ENCODE measurements at regions not wholly inside any gene's neighbourhood (a gene's known extent, or its start where the extent isn't known, plus 50 kb on each side); places are given as distances from the start of the nearest gene placed in this dataset.

DNA sequence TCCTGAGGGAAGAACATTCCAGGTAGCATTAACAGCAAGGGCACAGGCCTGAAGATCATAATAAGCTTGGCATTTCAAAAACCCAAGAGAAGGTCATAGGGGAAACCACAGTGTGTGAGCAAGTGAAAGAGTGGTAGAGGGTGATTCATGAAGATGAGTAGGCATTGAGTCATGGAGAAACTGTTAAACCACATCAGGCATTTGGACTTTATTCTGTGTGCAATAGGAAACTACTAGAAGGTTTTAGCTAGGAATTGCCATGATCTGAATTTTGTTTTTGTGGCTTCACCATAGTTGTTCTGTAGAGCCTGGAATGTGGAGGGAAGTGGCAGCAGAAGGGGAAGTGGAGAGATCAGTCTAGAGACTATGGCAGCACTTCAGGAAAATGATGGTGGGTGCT is 359.0 kb upstream of the PTBP2 start:
- DNase-seq (ENCODE audit: low read depth): peak; percentile 7

DNA sequence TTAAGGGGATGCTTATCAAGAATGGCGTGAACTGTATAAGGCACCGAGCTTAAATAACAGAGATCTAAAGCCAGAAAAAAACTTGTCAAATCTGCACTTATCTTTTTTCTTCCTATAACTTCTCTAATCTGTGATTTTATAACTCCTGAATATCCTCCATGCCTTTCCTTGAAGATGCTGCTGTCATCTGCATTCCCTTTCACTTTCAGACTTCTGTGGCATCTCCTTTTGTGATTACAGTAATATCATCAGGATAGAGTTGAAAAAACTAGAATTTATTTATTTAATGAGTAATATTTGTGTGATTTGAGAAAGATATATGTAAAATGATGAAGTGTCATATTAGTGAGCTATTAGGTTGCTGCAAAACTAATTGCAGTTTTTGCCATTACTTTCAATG is 357.8 kb upstream of the PTBP2 start:
- DNase-seq (ENCODE audit: low read depth): no peak

DNA sequence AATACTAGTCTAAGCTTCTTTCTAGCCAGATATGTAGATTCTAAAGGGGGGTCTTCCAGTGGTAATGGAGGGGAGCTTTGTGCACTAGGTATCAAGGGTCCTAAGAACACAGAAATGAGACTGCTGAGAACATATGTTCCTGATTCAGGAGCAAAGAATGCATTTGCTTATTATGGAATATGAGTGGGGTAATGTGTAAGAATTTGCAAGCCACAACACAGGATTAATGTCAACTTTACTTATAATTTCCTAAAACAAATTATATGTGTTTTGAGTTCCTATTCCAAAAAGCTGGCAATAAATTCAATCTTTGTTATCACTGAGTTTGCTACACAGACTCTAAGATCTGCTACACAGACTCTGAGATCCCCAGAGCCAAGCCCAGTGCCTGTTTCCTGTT is 357.0 kb upstream of the PTBP2 start:
- DNase-seq (ENCODE audit: low read depth): no peak

DNA sequence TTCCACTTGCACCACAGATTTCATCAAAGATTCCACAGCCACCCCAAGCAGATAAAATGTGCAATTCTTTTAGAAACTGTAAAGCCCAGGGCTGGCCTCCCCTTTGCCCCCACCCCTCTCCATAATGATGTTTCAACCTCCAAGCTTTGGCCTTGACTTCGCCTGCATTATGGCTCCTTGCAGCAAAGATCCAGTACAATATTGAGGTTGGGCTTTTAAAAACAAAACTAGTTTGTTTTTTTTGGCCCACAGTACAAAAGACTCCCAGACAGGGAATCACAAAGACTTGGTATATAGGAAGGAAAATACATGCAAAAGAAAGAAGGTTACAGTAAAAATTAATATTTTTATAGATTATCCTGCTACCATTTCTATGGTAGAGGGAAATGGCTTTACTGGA is 356.5 kb upstream of the PTBP2 start:
- DNase-seq (ENCODE audit: low read depth): no peak

DNA sequence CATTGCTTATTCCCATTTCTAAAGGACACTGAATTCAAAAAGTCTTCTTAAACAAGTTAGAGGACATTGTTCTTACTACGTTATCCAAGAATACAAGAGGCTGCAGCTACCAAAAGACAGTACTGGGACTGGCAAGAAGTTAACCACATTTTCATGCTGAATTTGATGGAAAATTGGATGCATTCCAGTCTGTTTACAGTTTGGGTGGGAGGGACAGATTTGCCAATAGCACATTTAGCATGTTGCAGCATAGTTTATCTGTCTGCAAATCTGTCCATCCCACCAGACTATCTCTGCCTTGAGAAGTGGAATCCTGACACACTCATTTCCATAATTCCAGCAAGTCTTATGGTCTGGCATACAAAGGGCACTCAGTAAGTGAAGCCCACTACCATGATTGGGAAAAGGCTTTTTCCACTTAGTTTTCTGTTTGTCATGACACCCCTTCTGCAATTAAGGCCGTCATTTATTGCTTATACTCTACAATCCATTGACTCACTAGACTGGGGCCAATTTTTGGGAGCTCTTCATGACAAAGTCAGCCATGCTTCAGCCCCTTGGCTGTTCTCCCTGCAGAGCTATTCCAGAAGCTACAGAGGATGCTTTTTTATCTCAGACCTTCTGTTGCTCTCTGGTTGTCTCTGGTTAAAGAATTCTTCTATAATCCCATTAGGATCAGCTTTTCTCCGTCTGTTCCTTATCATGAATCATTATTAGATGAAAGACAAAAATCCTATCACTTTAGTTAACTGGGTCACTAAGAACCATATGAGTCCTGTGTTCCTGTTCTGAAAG is 355.8 kb upstream of the PTBP2 start:
- no peak for DNase-seq (ENCODE audit: low read depth)

DNA sequence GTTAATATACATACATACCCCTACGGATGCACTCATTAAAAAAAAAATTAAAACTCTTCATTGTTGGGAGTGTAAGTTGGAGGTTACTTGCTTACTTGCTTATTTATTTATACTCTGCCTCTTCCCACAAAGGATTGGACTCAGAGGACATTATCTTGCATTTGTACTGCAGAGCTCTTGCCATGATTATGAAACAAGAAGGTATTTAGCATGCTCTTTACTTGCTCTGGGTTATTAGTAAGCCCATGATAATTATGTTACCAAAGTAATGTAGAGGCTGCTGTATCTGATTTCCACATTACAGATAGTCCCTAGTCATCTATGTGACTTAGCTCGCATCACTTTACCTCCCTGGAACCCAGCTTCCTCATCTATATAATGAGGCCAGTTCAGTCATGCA is 355.1 kb upstream of the PTBP2 start:
- DNase-seq (ENCODE audit: low read depth): no peak

DNA sequence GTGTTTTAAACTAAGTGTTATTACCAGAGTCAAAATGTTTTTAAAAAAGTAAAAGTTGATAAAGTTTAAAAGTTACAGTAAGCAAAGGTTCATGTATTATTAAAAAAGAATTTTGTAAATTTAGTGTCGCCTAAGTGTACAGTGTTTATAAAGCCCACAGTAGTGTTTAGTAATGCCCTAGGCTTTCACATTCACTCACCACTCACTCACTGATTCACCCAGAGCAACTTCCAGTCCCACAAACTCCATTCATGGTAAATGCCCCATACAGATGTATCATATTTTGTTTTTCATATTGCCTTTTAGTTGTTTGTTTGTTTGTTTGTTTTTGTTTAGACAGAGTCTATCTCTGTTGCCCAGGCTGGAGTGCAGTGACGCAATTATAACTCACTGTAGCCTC is 353.8 kb upstream of the PTBP2 start:
- DNase-seq (ENCODE audit: low read depth): no peak

DNA sequence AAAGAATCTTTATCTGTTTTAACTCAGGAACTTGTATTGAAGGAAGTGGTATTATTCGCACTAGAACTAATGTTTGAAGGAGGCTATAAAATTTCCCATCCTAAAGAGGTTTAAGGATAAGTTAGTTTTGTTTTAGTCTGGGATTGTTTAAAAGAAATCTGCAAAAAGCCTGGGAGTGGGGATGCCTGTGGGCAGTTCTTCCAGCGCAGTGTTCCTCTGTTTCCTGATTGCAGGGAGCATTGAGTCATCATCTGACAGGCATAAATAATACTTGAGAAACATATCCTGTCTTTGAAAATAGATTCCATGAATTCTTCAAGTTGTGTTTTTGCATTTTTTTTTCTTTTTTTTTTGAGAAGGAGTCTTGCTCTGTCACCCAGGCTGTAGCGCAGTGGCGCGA is 350.8 kb upstream of the PTBP2 start:
- DNase-seq (ENCODE audit: low read depth): no peak

DNA sequence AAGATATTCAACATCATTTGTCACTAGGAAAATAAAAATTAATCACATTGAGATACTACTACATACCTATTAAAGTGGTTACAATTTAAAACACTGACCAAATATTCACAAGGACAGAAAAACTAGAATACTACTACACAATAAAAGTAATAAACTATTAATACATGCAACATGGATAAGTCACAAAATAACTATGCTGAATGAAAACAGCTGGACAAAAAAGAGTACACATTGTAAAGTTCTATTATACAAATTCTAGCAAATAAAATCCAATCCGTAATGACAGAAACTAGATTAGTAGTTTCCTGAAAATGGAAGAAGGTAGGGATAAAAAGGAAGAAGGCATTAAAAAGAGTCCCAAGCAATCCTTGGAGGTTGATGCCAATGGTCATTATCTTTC is 348.7 kb upstream of the PTBP2 start:
- no peak for DNase-seq (ENCODE audit: low read depth)

DNA sequence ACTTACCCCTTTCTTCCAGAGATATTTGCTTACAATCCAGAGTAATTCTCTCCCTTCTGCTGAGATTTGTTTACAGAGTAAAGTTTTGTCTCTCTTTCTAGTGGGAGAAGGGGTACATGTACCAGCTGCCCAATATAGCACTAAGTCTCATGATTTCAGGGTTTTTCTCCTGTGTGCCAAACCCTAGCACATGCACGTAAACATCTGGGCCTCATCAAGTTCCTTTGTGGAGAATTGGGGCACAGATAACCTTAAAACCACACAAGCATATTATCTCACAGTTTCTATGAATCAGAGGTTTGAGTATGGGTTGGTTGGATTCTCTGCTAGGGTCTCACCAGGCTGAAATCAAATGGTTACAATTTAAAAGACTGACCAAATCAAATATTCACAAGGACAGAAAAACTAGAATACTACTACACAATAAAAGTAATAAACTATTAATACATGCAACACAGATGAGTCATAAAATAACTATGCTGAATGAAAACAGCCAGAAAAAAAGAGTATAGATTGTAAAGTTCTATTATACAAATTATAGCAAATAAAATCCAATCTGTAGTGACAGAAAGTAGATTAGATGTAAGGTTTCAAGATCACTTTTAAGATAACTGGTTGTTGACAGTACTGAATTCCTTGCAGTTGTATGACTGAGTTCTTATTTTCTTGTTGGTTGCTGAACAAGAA is 347.4 kb upstream of the PTBP2 start:
- no peak for DNase-seq (ENCODE audit: low read depth)

DNA sequence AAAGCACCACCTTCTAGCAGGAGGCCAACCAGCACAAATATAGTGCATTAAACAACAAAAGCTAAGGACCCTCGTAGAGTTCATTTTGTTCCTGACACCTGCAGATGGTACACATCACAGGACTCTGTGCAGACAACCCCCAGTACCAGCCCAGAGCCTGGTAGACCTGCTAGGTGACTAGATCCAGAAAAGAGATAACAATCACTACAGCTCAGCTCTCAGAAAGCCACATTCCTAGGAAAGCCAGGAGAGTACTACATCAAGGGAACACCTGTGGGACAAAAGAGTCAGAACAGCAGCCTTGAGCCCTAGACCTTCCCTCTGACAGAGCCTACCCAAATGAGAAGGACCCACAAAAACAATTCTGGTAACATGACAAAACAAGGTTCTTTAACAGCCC is 344.7 kb upstream of the PTBP2 start:
- DNase-seq (ENCODE audit: low read depth): no peak

DNA sequence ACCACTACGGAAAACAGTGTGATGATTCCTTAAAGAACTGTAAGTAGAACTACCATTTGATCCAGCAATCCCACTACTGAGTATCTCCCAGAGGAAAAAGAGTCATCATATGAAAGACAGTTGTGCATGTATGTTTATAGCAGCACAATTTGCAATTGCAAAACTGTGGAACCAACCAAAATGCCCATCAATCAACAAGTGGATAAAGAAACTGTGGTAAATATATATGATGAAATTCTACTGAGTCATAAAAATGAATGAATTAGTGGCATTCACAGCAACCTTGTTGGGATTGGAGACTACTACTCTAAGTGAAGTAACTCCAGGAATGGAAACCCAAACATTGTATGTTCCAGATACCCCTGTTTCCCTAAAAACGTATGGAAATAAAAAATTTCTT is 337.0 kb upstream of the PTBP2 start:
- no peak for DNase-seq (ENCODE audit: low read depth)

DNA sequence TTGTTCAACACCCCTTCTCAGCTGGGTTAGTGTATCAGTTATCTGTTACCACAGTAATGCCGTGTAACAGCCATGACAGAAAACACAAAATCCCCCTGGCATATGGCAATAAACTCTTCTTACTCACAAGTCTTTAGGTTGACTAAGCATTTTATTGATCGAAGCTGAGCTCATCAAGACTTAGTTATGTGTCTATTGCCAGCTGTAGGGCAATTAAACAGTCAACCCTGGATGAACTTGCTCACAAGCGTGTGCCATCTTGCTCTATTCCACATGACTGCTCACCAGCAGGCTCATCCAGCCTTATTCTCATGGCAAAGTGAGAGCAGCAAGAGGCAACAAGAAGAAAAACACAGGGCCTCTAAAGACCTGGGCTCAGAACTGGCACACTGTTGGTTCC is 333.8 kb upstream of the PTBP2 start:
- DNase-seq (ENCODE audit: low read depth): no peak

DNA sequence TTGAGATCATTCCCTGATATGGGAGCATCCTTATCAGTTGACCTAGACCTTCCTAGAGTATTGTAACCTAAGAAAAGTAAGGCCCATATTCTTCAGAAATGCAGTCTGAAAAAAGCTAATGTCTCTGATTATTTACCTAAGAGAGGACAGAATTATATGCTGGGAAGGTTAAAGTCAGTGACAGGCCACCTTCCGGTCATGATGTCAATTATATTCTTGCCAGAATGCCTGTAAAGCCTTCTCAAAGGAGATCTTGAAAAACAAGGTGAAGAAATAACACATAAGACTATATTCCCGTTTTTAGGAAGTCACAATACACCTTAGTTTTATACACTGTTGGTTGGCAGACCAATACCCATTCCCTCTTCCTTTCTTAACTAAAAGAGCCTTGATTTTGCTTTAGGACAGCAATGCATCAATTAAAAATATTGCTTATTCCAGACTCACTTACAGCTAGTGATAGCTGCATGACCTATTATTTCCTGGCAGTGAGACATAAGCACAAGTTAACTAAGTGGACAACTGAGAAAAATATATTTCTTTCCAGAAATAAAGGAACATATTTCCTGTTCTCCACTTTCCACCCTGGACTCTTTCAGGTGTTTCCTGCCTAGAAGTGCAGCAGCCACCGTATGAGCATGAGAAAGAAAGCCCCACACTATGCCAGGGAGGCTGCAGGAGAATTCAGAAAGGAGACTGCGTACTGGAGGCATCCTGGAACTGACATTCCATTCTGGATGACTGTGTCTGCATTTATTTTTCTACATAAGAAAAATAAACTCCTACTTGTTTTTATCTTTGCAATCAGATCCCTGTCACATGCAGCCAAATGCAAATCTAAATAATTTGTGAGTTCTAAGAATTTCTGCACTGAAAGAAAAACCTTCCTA is 332.9 kb upstream of the PTBP2 start:
- no peak for DNase-seq (ENCODE audit: low read depth)

DNA sequence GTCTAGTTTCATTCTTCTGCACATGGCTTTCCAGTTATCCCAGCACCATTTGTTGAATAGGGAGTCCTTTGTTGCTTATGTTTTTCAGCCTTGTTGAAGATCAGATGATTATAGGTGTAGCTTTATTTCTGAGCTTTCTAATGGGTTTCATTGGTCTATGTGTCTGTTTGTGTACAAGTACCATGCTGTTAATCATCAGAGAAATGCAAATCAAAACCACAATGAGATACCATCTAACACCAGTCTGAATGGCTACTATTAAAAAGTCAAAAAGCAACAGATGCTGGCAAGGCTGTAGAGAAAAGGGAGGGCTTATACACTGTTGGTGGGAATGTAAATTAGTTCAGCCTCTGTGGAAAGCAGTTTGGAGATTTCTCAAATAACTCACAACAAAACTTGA is 321.5 kb upstream of the PTBP2 start:
- DNase-seq (ENCODE audit: low read depth): no peak

DNA sequence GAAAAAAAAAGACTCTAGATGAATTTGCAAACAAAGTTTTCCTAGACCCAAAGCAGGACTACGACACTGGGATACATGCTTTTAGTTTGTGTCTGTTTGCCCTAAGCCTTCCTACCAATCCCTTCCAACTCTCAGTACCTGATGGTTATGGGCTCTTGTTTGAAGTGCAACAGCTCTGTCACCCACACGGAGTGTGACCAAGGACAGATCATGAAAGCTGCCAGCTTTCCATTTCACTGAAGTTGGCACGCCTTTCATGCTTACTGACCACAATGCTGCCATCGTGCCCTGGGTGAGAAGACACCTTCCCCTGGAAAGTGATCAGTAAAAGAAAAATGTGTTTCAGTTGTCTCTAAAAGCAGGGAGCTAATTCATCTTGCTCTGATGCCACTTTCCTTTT is 312.5 kb upstream of the PTBP2 start:
- no peak for DNase-seq (ENCODE audit: low read depth)

DNA sequence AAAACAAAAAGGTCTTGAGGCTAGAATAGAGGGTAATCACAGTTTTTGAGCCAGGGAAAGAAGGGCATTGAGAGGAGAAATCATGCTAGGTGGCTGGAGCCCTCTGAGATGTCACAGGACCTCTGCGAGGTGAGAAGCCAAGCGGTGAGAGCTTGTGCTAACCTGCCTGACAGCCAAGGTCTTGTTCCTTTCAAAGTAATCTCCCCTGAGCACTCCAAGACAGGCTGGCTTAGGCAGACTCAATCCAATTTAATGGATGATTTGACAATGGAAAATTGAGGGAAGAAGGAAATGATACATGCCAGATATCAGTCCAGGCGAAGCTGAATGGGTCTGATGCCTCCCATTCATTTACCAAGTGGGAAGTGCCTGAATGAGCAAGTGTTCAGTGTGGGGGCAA is 311.9 kb upstream of the PTBP2 start:
- DNase-seq (ENCODE audit: low read depth): no peak

DNA sequence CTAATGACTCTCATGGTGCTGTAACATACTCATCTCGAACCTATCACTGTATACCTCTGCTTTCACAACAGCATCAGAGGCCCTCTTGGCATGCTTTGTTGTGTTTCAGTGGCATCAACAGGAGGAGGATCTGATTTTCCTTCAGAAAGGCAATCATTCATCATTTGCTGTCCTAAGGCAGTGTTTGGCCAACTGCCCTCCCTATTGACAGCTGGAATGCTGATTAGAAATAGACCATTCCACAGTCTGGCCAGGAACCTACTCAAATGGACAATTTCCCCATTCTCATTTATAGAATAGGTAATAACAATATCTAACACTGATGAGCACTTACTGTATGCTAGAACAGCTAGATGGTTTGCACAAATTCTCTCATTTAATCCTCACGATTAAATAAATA is 310.6 kb upstream of the PTBP2 start:
- no peak for DNase-seq (ENCODE audit: low read depth)

DNA sequence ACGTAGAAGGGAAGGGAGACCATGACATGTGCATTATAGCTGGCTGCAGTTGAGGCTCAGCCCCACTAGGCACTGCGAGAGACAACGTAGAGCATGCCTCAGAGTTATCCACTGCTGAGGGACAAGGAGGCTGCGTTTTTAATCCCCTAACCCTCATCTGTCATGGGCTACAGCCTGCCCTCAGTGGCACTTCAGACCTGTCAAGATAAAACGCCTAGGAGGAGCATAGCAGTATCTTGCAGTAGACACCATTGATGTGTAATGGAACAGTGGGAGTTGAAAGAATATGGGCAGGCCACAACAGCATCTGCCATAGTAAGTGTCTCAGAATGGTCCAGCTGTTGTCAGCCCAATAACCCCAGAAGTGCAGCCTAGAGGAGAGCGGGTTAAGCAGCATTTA is 307.0 kb upstream of the PTBP2 start:
- DNase-seq (ENCODE audit: low read depth): no peak

DNA sequence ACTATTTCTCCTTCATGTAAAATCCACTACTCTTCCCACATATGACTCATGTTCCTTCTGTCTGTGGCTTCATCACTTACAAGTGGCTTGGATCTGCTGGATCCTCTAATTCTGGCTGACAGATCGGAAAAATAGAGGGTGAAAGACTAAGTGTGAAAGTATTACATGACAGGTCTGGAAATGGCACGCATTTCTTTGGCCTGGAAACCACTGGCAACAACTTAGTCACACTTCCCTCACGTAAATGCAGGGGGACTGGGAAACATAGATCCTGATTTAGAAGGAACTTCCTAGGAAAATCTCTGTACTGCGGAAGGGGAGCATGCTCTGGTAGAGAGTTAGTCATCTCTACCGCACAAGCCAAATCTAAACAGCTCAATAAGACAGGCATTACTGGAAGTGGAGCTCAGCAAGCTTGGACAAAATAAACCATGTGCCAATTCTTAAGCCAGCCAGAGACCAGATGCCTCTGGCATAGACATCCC is 305.4 kb upstream of the PTBP2 start:
- no peak for DNase-seq (ENCODE audit: low read depth)

DNA sequence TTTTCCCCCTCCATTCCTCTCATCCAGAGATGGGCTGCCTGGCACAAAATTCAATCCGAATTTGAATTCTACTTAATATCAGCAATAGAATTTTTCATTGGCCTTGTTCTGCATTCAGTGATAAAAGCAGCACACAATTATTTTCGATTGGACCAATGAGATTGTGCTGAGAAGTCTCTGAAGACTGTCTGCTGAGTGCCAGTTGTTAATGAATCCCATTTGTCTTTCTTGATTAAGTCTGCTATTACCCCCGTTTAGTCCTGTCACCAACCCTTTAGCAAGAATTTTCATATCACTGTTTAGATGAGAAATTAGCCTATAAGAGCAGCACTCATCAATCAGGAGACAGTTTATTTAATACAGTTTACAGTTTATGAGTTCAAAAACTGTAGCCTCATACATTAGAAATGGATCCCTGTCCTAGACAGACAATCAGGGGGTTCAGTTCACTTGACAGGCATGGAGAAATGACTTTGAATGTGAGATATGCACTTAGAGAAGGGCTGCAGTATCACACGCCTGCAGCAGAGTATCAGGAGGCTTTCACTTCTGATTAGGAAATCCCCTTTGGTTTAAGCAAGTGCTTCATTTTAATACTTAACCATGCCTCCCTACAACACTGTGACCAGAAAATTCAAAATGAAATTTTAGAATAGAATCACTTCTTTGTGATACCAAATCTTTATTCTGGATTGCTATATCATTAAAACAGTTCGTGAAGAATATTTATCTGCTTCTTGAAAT is 304.7 kb upstream of the PTBP2 start:
- no peak for DNase-seq (ENCODE audit: low read depth)

DNA sequence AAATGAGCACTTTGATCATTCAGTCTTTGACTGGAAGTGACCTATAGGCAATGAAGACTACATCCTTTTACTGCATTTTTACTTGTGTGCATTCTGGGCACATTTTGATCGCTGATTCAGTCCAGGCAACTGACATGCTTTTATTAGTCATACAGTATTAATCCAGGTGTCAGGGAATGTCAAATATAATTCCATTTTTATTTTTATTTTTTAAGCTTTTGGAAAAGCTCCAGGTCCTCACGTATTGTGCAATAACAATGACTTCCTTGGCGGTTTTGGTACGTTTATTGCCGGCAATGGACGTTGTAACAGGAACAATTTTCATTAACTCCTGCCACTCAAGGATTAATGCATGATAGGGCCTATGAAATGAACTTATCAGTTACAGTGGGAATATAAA is 302.6 kb upstream of the PTBP2 start:
- no peak for DNase-seq (ENCODE audit: low read depth)
